Fibroblast of villous mesenchyme (primary cell): ENCODE measurements at regions not wholly inside any gene's neighbourhood (a gene's known extent, or its start where the extent isn't known, plus 50 kb on each side); places are given as distances from the start of the nearest gene placed in this dataset.

Source experiments
- DNase-seq: peaks from one replicate; pipeline ENCODE4 v3.0.0-alpha.2; 2010; ENCODE audit warnings: low read depth
- H3K4me3 ChIP-seq: 2 replicates; pipeline ENCODE4 v1.5.1; 2011; ENCODE audit warnings: low read depth, mild to moderate bottlenecking, low read length
- CTCF ChIP-seq: IDR thresholded peaks from 2 replicates; pipeline ENCODE4 v1.5.1; 2012; ENCODE audit warnings: low read depth, mild to moderate bottlenecking, low read length; ENCODE audit not compliant: insufficient read depth

- no peak overlapping the region for H3K4me3 ChIP-seq
- no peak for TF ChIP-seq CTCF
- DNase-seq = no peak
Observed at GRCh38 chr14:97296176-97296575, 499.0 kb downstream of the VRK1 start.

GRCh38 chr14:97297100-97297499 lies 499.9 kb downstream of the VRK1 start:
- no peak for DNase-seq

GRCh38 chr14:97298331-97298730 lies 501.1 kb downstream of the VRK1 start:
- no peak overlapping the region for H3K4me3 ChIP-seq
- TF ChIP-seq CTCF = no peak
- DNase-seq = no peak

More at GRCh38 chr14:97297100-97297499, 499.9 kb downstream of the VRK1 start:
- H3K4me3 ChIP-seq = no peak overlapping the region
- TF ChIP-seq CTCF = no peak

GRCh38 chr14:97298736-97299135 lies 501.6 kb downstream of the VRK1 start:
- no peak for DNase-seq
- H3K4me3 ChIP-seq = no peak overlapping the region
- no peak for TF ChIP-seq CTCF

- DNase-seq = no peak
- no peak overlapping the region for H3K4me3 ChIP-seq
- TF ChIP-seq CTCF = no peak
Observed at GRCh38 chr14:97299661-97300060, 502.5 kb downstream of the VRK1 start.

GRCh38 chr14:97301931-97302559 lies 504.9 kb downstream of the VRK1 start:
- no peak for TF ChIP-seq CTCF
- no peak overlapping the region for H3K4me3 ChIP-seq
- DNase-seq = no peak
